Osteocyte (in vitro differentiated cells): ENCODE measurements at regions not wholly inside any gene's neighbourhood (a gene's known extent, or its start where the extent isn't known, plus 50 kb on each side); places are given as distances from the start of the nearest gene placed in this dataset.
"Not testable (repeated sequence)": the region's sequence is repeated elsewhere in the genome, so short reads cannot be mapped to it uniquely, and the experiment has no call there.

Experiments used
- DNase-seq: peaks from one replicate; pipeline ENCODE4 v3.0.0; 2021; ENCODE audit warnings: mixed read lengths; ENCODE audit not compliant: unreplicated experiment; ENCODE audit errors: extremely low spot score
- H3K27ac Mint-ChIP-seq: one replicate; pipeline ENCODE4 v1.8.0; 2021; ENCODE audit warnings: mild to moderate bottlenecking, mixed read lengths; ENCODE audit not compliant: unreplicated experiment
- H3K27me3 Mint-ChIP-seq: one replicate; pipeline ENCODE4 v1.8.0; 2021; ENCODE audit warnings: mixed read lengths; ENCODE audit not compliant: unreplicated experiment
- H3K36me3 Mint-ChIP-seq: one replicate; pipeline ENCODE4 v1.8.0; 2021; ENCODE audit warnings: mixed read lengths; ENCODE audit not compliant: unreplicated experiment
- H3K4me1 Mint-ChIP-seq: one replicate; pipeline ENCODE4 v1.8.0; 2021; ENCODE audit warnings: mixed read lengths; ENCODE audit not compliant: unreplicated experiment
- H3K4me3 Mint-ChIP-seq: one replicate; pipeline ENCODE4 v1.8.0; 2021; ENCODE audit warnings: mild to moderate bottlenecking, moderate library complexity, mixed read lengths; ENCODE audit not compliant: unreplicated experiment
- H3K9me3 Mint-ChIP-seq: one replicate; pipeline ENCODE4 v1.8.0; 2021; ENCODE audit warnings: mixed read lengths; ENCODE audit not compliant: unreplicated experiment
- TF ChIP-seq, protein P1 (sequence below): fragments of 200-600 bp; sonication (generic); IDR thresholded peaks from 2 replicates; pipeline ENCODE4 v1.5.0; 2021; ENCODE audit warnings: antibody characterized with exemption, mild to moderate bottlenecking, moderate library complexity

DNA sequence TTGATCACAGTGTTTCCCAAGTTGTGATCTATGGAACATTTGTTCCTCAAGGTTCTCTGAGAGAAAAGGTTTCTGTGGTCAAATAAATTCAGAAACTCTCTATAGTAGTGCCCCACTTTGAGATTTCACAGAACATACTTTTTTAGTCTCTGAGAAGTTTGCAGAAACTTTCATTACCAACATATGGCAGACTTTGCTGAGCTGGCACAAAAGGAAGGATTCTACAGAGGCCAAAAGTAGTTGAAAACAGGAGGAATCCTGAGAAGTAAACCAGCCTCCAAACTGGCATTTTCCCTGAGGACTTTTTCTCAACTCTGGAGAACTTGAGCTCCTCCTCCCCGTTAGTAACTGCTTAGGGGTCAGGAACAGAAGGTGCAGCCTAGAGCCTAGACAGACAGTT is 117.8 kb upstream of the ESX1 start:
- TF ChIP-seq, protein P1, sequence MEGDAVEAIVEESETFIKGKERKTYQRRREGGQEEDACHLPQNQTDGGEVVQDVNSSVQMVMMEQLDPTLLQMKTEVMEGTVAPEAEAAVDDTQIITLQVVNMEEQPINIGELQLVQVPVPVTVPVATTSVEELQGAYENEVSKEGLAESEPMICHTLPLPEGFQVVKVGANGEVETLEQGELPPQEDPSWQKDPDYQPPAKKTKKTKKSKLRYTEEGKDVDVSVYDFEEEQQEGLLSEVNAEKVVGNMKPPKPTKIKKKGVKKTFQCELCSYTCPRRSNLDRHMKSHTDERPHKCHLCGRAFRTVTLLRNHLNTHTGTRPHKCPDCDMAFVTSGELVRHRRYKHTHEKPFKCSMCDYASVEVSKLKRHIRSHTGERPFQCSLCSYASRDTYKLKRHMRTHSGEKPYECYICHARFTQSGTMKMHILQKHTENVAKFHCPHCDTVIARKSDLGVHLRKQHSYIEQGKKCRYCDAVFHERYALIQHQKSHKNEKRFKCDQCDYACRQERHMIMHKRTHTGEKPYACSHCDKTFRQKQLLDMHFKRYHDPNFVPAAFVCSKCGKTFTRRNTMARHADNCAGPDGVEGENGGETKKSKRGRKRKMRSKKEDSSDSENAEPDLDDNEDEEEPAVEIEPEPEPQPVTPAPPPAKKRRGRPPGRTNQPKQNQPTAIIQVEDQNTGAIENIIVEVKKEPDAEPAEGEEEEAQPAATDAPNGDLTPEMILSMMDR = no peak
- DNase-seq = no peak
- H3K4me1 Mint-ChIP-seq = no peaks in the 10 kb centered on the region
- no peak overlapping the region for H3K27ac Mint-ChIP-seq
- H3K9me3 Mint-ChIP-seq = no peaks in the 10 kb centered on the region
- H3K36me3 Mint-ChIP-seq = no peaks in the 10 kb centered on the region
- peaks cover 11% of the 10 kb centered on the region for H3K27me3 Mint-ChIP-seq
- no peak overlapping the region for H3K4me3 Mint-ChIP-seq

DNA sequence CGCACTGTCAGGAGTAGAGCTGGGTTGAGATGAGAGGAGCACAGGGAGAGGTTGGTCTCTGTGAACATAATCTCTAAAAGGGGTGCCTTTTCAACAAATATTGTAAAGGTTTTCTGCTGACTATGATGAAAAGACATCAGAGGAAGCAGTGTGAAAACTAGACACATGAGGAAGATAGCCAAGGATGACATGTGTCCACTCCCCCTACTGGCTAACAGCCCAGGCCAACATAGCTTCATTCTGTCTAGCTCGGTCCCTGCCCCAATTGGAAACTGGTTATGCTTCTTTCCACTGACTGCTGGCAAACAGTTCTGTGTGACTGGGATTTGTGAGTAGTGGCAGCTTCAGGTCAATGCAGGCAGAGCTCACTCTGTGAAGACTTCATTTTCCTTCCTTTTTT is 115.4 kb upstream of the ESX1 start:
- H3K9me3 Mint-ChIP-seq = no peaks in the 10 kb centered on the region
- no peak for DNase-seq
- TF ChIP-seq, protein P1 = no peak

DNA sequence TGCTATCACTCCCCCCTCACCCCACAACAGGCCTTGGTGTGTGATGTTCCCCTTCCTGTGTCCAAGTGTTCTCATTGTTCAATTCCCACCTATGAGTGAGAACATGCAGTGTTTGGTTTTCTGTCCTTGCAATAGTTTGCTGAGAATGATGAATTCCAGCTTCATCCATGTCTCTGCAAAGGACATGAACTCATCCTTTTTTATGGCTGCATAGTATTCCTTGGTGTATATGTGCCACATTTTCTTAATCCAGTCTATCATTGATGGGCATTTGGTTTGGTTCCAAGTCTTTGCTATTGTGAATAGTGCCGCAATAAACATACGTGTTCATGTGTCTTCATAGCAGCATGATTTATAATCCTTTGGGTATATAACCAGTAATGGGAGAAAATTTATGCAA is 106.0 kb upstream of the ESX1 start:
- not testable (repeated sequence) for H3K36me3 Mint-ChIP-seq, H3K27me3 Mint-ChIP-seq, DNase-seq, H3K4me3 Mint-ChIP-seq, H3K27ac Mint-ChIP-seq, H3K4me1 Mint-ChIP-seq
- peaks cover 10% of the 10 kb centered on the region for H3K9me3 Mint-ChIP-seq

More for the DNA sequence above, 115.4 kb upstream of the ESX1 start:
- H3K4me1 Mint-ChIP-seq = no peaks in the 10 kb centered on the region
- no peak overlapping the region for H3K27ac Mint-ChIP-seq
- peaks cover 11% of the 10 kb centered on the region for H3K27me3 Mint-ChIP-seq
- no peaks in the 10 kb centered on the region for H3K36me3 Mint-ChIP-seq
- H3K4me3 Mint-ChIP-seq = no peak overlapping the region

DNA sequence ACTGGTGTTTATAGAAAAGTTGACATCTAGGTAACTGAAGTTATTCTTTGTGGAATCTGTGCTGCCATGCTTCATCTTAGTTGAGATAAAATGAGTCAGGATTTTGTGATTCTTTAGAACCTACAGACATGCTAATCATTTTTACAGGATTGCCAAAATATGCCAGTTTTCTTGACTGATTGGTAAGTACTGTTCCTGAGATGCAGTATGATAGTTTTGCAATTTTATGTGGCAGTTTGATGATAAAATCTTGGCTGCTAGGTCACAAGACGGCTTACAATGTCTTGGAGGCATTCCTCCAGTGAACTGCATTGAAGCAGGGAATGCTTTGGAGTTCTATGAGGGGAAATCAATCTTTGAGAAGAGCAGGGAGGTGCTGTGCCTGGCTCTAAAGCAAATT is 104.4 kb upstream of the ESX1 start:
- Mint-ChIP-seq H3K27me3 (no peaks in the 10 kb centered on the region), H3K4me3 (no peak overlapping the region), H3K27ac (no peak overlapping the region), H3K9me3 (peaks cover 10% of the 10 kb centered on the region), H3K36me3 (no peaks in the 10 kb centered on the region), H3K4me1 (no peaks in the 10 kb centered on the region)
- no peak for DNase-seq
- TF ChIP-seq, protein P1 = no peak

DNA sequence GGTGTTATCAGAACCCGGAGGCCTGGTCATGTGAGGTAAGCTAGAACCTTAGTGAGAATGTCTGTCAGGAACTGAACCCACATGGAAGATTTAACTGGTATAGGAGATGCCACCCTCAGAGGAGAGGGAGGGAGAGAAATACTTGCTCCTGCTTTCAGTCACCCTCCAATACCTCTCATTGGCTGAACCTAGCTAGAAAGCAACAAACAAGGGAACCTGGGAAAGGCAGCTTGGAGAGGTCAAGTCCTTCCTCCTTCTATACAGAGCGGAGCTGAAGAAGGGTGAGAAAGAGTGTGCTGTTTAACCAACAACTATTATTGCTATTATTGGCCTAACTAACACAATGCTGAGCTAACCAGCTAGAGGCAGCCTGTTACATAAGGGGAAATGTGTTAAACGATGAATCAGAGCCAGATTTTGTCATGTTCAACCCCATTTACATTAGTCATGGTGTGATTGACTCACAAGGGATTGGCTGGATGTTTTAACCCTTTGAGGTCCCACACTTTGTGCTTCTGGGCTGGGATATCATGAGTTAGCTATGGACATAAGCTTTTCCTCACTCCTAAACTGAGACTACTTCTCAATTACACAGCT is 96.5 kb upstream of the ESX1 start:
- Mint-ChIP-seq H3K9me3 (no peaks in the 10 kb centered on the region), H3K36me3 (no peaks in the 10 kb centered on the region), H3K4me3 (no peak overlapping the region), H3K27me3 (peaks cover 6% of the 10 kb centered on the region), H3K4me1 (no peaks in the 10 kb centered on the region), H3K27ac (no peak overlapping the region)
- no peak for DNase-seq
- TF ChIP-seq, protein P1 = no peak

DNA sequence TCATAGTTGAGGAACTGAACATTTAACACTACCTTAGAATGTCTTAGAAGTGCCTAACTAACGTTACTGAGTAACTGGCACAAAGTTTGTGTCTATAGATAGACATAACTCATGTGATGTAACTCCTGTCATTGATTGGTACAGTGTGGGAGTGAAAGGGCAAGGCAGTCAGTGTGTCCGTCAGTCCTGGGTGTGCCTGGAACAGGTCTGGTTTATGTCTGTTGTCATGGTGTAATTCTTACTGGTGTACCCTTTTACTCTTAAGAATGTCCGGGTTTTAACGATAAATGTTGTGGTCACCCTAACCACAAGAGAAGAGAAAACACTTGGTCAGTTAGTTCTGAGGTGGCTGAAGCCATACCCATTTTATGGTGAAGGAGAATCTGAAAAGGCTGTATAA is 93.1 kb upstream of the ESX1 start:
- DNase-seq = no peak
- Mint-ChIP-seq H3K27ac (no peak overlapping the region), H3K36me3 (no peaks in the 10 kb centered on the region), H3K4me1 (no peaks in the 10 kb centered on the region), H3K27me3 (peaks cover 13% of the 10 kb centered on the region), H3K9me3 (no peaks in the 10 kb centered on the region), H3K4me3 (no peak overlapping the region)
- TF ChIP-seq, protein P1 = no peak
